Stomach (tissue), 8 donors: ENCODE measurements at regions not wholly inside any gene's neighbourhood (a gene's known extent, or its start where the extent isn't known, plus 50 kb on each side); places are given as distances from the start of the nearest gene placed in this dataset.

Experiments used
- DNase-seq, 2 donors: peaks; one replicate each; pipeline versions ENCODE4 v3.0.0 to v3.0.0-alpha.2; 2013 to 2019
- H3K27ac ChIP-seq, 5 donors: fragments of 200-600 bp in 4 of 5; sonication (generic) in 4 of 5; one replicate each; pipeline ENCODE4 v1.5.1; 2013 to 2019; ENCODE audit warnings: mild to moderate bottlenecking in 1 of 5, moderate library complexity in 1 of 5
- H3K27me3 ChIP-seq, 3 donors: fragments of 200-600 bp; sonication (generic); one replicate each; pipeline ENCODE4 v1.5.1; 2017 to 2019; ENCODE audit warnings: mixed run types in 1 of 3
- H3K36me3 ChIP-seq, 4 donors: fragments of 200-600 bp; sonication (generic); 1 replicate in 3 of 4; 2 replicates in 1 of 4; pipeline ENCODE4 v1.5.1; 2016 to 2019
- H3K4me1 ChIP-seq, 4 donors: fragments of 200-600 bp; sonication (generic); one replicate each; pipeline ENCODE4 v1.5.1; 2016 to 2019
- H3K4me3 ChIP-seq, 4 donors: fragments of 200-600 bp; sonication (generic) in 3 of 4; one replicate each; pipeline ENCODE4 v1.5.1; 2016 to 2019; ENCODE audit warnings: mild to moderate bottlenecking in 1 of 4
- H3K9me3 ChIP-seq, 4 donors: fragments of 200-600 bp; sonication (generic); one replicate each; pipeline ENCODE4 v1.5.1; 2016 to 2019
- EP300 ChIP-seq: sonication (generic); formaldehyde crosslinking; IDR thresholded peaks from one replicate; pipeline ENCODE4 v1.6.1; 2017; ENCODE audit warnings: antibody characterized with exemption
- POLR2A ChIP-seq, 4 donors: fragments of 450-650 bp; IDR thresholded peaks; one replicate each; pipeline ENCODE4 v1.6.1; 2016; ENCODE audit warnings: antibody characterized with exemption in 4 of 4, control low read depth in 2 of 4, mild to moderate bottlenecking in 1 of 4, moderate library complexity in 1 of 4
- POLR2AphosphoS5 ChIP-seq, 3 donors: sonication (generic); formaldehyde crosslinking; IDR thresholded peaks; one replicate each; pipeline ENCODE4 v1.6.1; 2016; ENCODE audit warnings: antibody characterized with exemption in 3 of 3
- WGBS, 5 donors: extraction: QIAGEN DNeasy Blood & Tissue Kit in 3 of 5; methylation state at CpG; one replicate each; pipeline versions ENCODE4 v1.1.5 to v1.1.7; 2013 to 2018; 5-methylcytosine and 5-hydroxymethylcytosine counted together
- intact Hi-C: fragments of 100-400 bp; cut with DNase I; formaldehyde crosslinking; loops from one replicate; pipeline ENCODE4 v1.15.1; 2023; ENCODE audit warnings: low total_unique reads
- TF ChIP-seq, protein P1 (sequence below), 7 experiments: fragments of 450-650 bp in 4 of 7; fragments of 200-600 bp in 3 of 7; sonication (generic) in 3 of 7; IDR thresholded peaks; one replicate each; pipeline ENCODE4 v1.5.1; 2016 to 2019; ENCODE audit warnings: antibody characterized with exemption in 7 of 7, control low read depth in 2 of 7, mild to moderate bottlenecking in 1 of 7
- donor health status: healthy with polysubstance abuse.
- donor health status: Bipolar disorder and iron deficiency.
- donor health status: healthy.

DNA sequence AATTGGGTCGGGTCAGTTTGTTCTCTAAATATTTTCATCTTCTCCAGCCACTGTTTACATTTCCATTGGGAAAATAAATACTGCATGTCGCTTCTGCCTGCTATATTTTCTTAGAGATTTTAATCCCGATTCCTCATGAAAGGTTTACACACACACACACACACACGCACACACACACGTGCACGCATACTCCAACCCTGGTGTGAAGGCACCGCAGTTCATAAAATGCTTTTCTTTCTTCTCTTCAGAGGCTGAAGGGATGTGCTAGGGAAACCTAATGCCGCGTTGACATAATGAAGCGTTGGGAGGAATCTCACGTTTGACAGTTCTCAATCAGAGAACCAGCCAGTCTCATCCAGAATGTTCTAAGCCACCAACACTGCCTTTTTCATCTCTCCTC is 222.9 kb upstream of the IRX3 start:
- H3K4me1 ChIP-seq: peaks cover 0 to 47% (median 34%) of the 10 kb centered on the region in 4 donors
- 37 to 59% (median 46%) methylated on average over 11 of the region's 11 CpGs for WGBS, 5 donors
- intact Hi-C loops: no loop called here
- H3K9me3 ChIP-seq: no peaks in the 10 kb centered on the region
- TF ChIP-seq EP300: no peak
- TF ChIP-seq POLR2AphosphoS5 (IDR thresholded peaks at IDR 0.05): no peak
- TF ChIP-seq POLR2A (IDR thresholded peaks at IDR 0.05): no peak
- TF ChIP-seq, protein P1, sequence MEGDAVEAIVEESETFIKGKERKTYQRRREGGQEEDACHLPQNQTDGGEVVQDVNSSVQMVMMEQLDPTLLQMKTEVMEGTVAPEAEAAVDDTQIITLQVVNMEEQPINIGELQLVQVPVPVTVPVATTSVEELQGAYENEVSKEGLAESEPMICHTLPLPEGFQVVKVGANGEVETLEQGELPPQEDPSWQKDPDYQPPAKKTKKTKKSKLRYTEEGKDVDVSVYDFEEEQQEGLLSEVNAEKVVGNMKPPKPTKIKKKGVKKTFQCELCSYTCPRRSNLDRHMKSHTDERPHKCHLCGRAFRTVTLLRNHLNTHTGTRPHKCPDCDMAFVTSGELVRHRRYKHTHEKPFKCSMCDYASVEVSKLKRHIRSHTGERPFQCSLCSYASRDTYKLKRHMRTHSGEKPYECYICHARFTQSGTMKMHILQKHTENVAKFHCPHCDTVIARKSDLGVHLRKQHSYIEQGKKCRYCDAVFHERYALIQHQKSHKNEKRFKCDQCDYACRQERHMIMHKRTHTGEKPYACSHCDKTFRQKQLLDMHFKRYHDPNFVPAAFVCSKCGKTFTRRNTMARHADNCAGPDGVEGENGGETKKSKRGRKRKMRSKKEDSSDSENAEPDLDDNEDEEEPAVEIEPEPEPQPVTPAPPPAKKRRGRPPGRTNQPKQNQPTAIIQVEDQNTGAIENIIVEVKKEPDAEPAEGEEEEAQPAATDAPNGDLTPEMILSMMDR (IDR thresholded peaks at IDR 0.05): no peak
- no peak for DNase-seq
- no peak overlapping the region for H3K4me3 ChIP-seq
- no peak overlapping the region for H3K27ac ChIP-seq
- peaks cover 0 to 6% (median 0%) of the 10 kb centered on the region in 3 donors for H3K27me3 ChIP-seq
- no peaks in the 10 kb centered on the region for H3K36me3 ChIP-seq

DNA sequence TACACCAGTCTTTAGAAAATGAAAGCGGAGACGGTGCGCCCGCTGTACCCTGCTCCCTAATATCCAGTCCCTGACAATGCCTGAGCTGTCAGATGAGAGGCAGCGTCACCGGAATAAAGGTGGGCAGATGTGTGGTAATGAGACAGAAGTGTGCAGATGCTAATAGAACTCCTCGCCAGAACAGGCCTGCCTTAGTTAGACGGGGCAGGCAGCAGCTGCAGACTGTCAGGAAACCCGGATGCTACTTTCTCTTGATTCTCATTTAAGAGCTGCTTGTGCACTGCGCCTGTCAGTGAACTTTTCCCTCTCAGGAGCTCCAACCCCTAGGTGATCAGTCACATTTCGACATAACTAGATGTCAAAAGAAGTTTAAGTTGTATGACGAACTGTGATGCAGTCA is 221.8 kb upstream of the IRX3 start:
- no peaks in the 10 kb centered on the region for H3K36me3 ChIP-seq
- TF ChIP-seq POLR2AphosphoS5 (IDR thresholded peaks at IDR 0.05) (no peak), EP300 (no peak), POLR2A (IDR thresholded peaks at IDR 0.05) (no peak)
- TF ChIP-seq, protein P1 (IDR thresholded peaks at IDR 0.05): no peak
- intact Hi-C loops: no loop called here
- no peak overlapping the region for H3K27ac ChIP-seq
- H3K27me3 ChIP-seq: peaks cover 0 to 6% (median 0%) of the 10 kb centered on the region in 3 donors
- 81 to 88% (median 87%) methylated on average over 12 of the region's 12 CpGs for WGBS, 5 donors
- DNase-seq: peak in 1 of 2 donors; percentile 36
- peaks cover 0 to 47% (median 34%) of the 10 kb centered on the region in 4 donors for H3K4me1 ChIP-seq
- no peaks in the 10 kb centered on the region for H3K9me3 ChIP-seq
- H3K4me3 ChIP-seq: no peak overlapping the region

DNA sequence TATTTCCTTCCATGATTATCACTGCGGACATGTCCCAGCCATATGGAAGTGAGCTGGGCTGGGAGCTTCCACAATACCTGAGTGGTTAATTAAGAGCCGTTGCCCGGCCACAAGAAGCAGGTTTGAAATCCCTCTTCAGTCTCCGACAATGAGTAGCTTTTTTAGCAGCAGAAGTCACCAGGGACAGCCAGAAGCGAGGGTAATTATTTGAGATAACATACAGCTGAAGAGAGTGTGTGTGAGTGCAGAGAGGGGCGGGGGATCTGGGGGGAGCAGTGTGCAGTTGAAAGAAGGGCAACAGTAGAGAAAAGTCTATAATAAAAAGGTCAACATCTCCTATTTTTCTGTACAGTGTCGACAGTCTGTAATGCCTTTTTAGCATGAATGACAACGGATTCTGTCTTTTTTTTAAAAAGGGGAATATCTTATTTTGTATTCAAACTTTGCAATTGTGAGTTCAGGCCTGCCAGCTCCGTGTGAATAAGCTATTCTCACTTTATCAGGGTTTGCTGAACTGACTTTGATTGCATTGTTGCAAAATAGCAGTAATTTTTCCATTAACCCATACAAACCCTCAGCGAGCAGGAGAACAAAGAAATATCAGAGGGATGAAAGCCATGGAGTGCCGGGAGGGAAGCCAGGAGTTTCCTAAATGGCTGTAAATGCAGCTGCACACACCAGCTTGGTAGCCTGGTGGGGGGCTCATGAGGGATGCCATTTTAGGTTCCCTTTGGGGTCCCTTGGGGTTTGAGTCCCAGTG is 220.3 kb upstream of the IRX3 start:
- H3K27ac ChIP-seq: peak overlapping the region in 3 of 5 donors; percentile 12 to 40 (median 29)
- peaks cover 0 to 47% (median 35%) of the 10 kb centered on the region in 4 donors for H3K4me1 ChIP-seq
- no peaks in the 10 kb centered on the region for H3K36me3 ChIP-seq
- TF ChIP-seq, protein P1 (IDR thresholded peaks at IDR 0.05): no peak
- no peak for TF ChIP-seq POLR2A (IDR thresholded peaks at IDR 0.05)
- H3K4me3 ChIP-seq: no peak overlapping the region
- 28 to 47% (median 37%) methylated on average over 11 of the region's 11 CpGs for WGBS, 5 donors
- peak in 1 of 2 donors; percentile 40 for DNase-seq
- H3K9me3 ChIP-seq: no peaks in the 10 kb centered on the region
- intact Hi-C loops: no loop called here
- peaks cover 0 to 6% (median 0%) of the 10 kb centered on the region in 3 donors for H3K27me3 ChIP-seq

DNA sequence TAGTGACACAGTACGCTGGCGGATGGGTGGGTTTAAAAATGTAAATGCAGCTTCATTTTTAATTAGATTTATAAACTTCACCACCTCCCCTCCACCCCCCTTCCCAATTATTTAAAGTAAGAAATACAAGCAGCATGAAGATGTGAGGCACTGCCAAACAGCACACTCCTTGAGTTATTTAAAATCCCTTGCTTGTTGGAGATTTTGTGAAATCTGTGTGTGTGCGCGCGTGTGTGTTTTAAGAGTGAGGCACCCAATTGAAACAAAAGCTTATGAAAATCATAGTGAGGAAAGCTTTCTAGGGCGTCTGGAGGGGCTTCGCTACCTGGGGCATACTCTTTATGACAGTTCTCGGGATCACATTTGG is 219.6 kb upstream of the IRX3 start:
- Histone ChIP-seq H3K4me3 (no peak overlapping the region), H3K27me3 (peaks cover 0 to 6% (median 0%) of the 10 kb centered on the region in 3 donors), H3K4me1 (peaks cover 0 to 44% (median 35%) of the 10 kb centered on the region in 4 donors), H3K9me3 (no peaks in the 10 kb centered on the region), H3K27ac (peak overlapping the region in 2 of 5 donors; percentile 29 to 40), H3K36me3 (no peaks in the 10 kb centered on the region)
- no peak for DNase-seq
- TF ChIP-seq, protein P1 (IDR thresholded peaks at IDR 0.05): no peak
- TF ChIP-seq EP300 (no peak), POLR2A (IDR thresholded peaks at IDR 0.05) (no peak), POLR2AphosphoS5 (IDR thresholded peaks at IDR 0.05) (no peak)
- intact Hi-C loops: no loop called here
- 45 to 73% (median 58%) methylated on average over 8 of the region's 8 CpGs for WGBS, 5 donors
